ENCODE measurements at regions not wholly inside any gene's neighbourhood (a gene's known extent, or its start where the extent isn't known, plus 50 kb on each side); places are given as distances from the start of the nearest gene placed in this dataset.

- Histone ChIP-seq H3K27me3 (ENCODE audit: control insufficient read depth, insufficient read depth, low read length) (no peaks in the 10 kb centered on the region), H3K4me3 (ENCODE audit: low read depth, low read length) (no peak overlapping the region), H3K9me3 (ENCODE audit: control insufficient read depth, insufficient read depth, low read depth, low read length) (0 out of 2 replicates have a peak, but pooled peaks cover 4% of the 10 kb centered on the region), H3K36me3 (ENCODE audit: control insufficient read depth, insufficient read depth, low read length) (no peaks in the 10 kb centered on the region), H3K27ac (ENCODE audit: low read depth, low read length) (no peak overlapping the region), H3K4me1 (ENCODE audit: control insufficient read depth, insufficient read depth, low read length) (no peaks in the 10 kb centered on the region), H3K9ac (ENCODE audit: low read length) (no peak overlapping the region)
Measured at GRCh38 chr9:124198331-124198730, 59.4 kb upstream of the NEK6 start.

GRCh38 chr9:124198948-124199347, 58.8 kb upstream of the NEK6 start:
- Histone ChIP-seq H3K9me3 (ENCODE audit: control insufficient read depth, insufficient read depth, low read depth, low read length) (0 out of 2 replicates have a peak, but pooled peaks cover 4% of the 10 kb centered on the region), H3K9ac (ENCODE audit: low read length) (no peak overlapping the region), H3K36me3 (ENCODE audit: control insufficient read depth, insufficient read depth, low read length) (no peaks in the 10 kb centered on the region), H3K27ac (ENCODE audit: low read depth, low read length) (no peak overlapping the region), H3K27me3 (ENCODE audit: control insufficient read depth, insufficient read depth, low read length) (no peaks in the 10 kb centered on the region), H3K4me3 (ENCODE audit: low read depth, low read length) (no peak overlapping the region), H3K4me1 (ENCODE audit: control insufficient read depth, insufficient read depth, low read length) (no peaks in the 10 kb centered on the region)

- no peak overlapping the region for H3K9ac ChIP-seq (ENCODE audit: low read length)
- H3K4me1 ChIP-seq (ENCODE audit: control insufficient read depth, insufficient read depth, low read length), result no peaks in the 10 kb centered on the region
Measured at GRCh38 chr9:124199474-124199873, 58.3 kb upstream of the NEK6 start.

GRCh38 chr9:124202447-124202971, 55.2 kb upstream of the NEK6 start:
- Histone ChIP-seq H3K27me3 (ENCODE audit: control insufficient read depth, insufficient read depth, low read length) (no peaks in the 10 kb centered on the region), H3K27ac (ENCODE audit: low read depth, low read length) (no peak overlapping the region), H3K4me1 (ENCODE audit: control insufficient read depth, insufficient read depth, low read length) (no peaks in the 10 kb centered on the region), H3K9me3 (ENCODE audit: control insufficient read depth, insufficient read depth, low read depth, low read length) (peaks cover 8% of the 10 kb centered on the region), H3K4me3 (ENCODE audit: low read depth, low read length) (no peak overlapping the region), H3K9ac (ENCODE audit: low read length) (no peak overlapping the region), H3K36me3 (ENCODE audit: control insufficient read depth, insufficient read depth, low read length) (no peaks in the 10 kb centered on the region)

More at GRCh38 chr9:124199474-124199873, 58.3 kb upstream of the NEK6 start:
- H3K27ac ChIP-seq (ENCODE audit: low read depth, low read length), result no peak overlapping the region
- H3K36me3 ChIP-seq (ENCODE audit: control insufficient read depth, insufficient read depth, low read length), result no peaks in the 10 kb centered on the region
- no peak overlapping the region for H3K4me3 ChIP-seq (ENCODE audit: low read depth, low read length)
- H3K9me3 ChIP-seq (ENCODE audit: control insufficient read depth, insufficient read depth, low read depth, low read length), result 0 out of 2 replicates have a peak, but pooled peaks cover 4% of the 10 kb centered on the region
- H3K27me3 ChIP-seq (ENCODE audit: control insufficient read depth, insufficient read depth, low read length), result no peaks in the 10 kb centered on the region

- Histone ChIP-seq H3K27ac (ENCODE audit: low read depth, low read length) (no peak overlapping the region), H3K36me3 (ENCODE audit: control insufficient read depth, insufficient read depth, low read length) (no peaks in the 10 kb centered on the region), H3K4me1 (ENCODE audit: control insufficient read depth, insufficient read depth, low read length) (peaks cover 5% of the 10 kb centered on the region; the same call in 1 of the 2 replicates), H3K27me3 (ENCODE audit: control insufficient read depth, insufficient read depth, low read length) (no peaks in the 10 kb centered on the region), H3K4me3 (ENCODE audit: low read depth, low read length) (no peak overlapping the region), H3K9ac (ENCODE audit: low read length) (no peak overlapping the region), H3K9me3 (ENCODE audit: control insufficient read depth, insufficient read depth, low read depth, low read length) (peaks cover 8% of the 10 kb centered on the region)
Measured at GRCh38 chr9:124205686-124206352, 51.9 kb upstream of the NEK6 start.

- H3K9ac ChIP-seq (ENCODE audit: low read length), result no peak overlapping the region
- H3K27ac ChIP-seq (ENCODE audit: low read depth, low read length), result no peak overlapping the region
- H3K27me3 ChIP-seq (ENCODE audit: control insufficient read depth, insufficient read depth, low read length), result no peaks in the 10 kb centered on the region
- no peaks in the 10 kb centered on the region for H3K36me3 ChIP-seq (ENCODE audit: control insufficient read depth, insufficient read depth, low read length)
- peaks cover 5% of the 10 kb centered on the region; the same call in 1 of the 2 replicates for H3K4me1 ChIP-seq (ENCODE audit: control insufficient read depth, insufficient read depth, low read length)
- H3K4me3 ChIP-seq (ENCODE audit: low read depth, low read length), result no peak overlapping the region
- H3K9me3 ChIP-seq (ENCODE audit: control insufficient read depth, insufficient read depth, low read depth, low read length), result peaks cover 8% of the 10 kb centered on the region
Measured at GRCh38 chr9:124206391-124206790, 51.4 kb upstream of the NEK6 start.

Data from HUES6 (cell line).